ENCODE measurements at regions not wholly inside any gene's neighbourhood (a gene's known extent, or its start where the extent isn't known, plus 50 kb on each side); places are given as distances from the start of the nearest gene placed in this dataset.

- DNase-seq: no peak
These were observed 1337.2 kb upstream of the CELF4 start for GRCh38 chr18:38902796-38903195.

- DNase-seq: no peak
These were observed 1334.8 kb upstream of the CELF4 start for GRCh38 chr18:38900445-38900844.

GRCh38 chr18:38900031-38900430 lies 1334.4 kb upstream of the CELF4 start:
- DNase-seq: no peak

GRCh38 chr18:38899252-38899651 lies 1333.7 kb upstream of the CELF4 start:
- no peak for DNase-seq

- no peak for DNase-seq
These were observed 1332.6 kb upstream of the CELF4 start for GRCh38 chr18:38898167-38898566.

- DNase-seq: no peak
These were observed 1330.0 kb upstream of the CELF4 start for GRCh38 chr18:38895560-38895959.

- no peak for DNase-seq
These were observed 1322.0 kb upstream of the CELF4 start for GRCh38 chr18:38887671-38888020.

- no peak for DNase-seq
These were observed 1321.5 kb upstream of the CELF4 start for GRCh38 chr18:38886861-38887670.

GRCh38 chr18:38886235-38886634 lies 1320.6 kb upstream of the CELF4 start:
- DNase-seq: no peak

- no peak for DNase-seq
These were observed 1318.5 kb upstream of the CELF4 start for GRCh38 chr18:38884050-38884449.

- DNase-seq: no peak
These were observed 1317.5 kb upstream of the CELF4 start for GRCh38 chr18:38883111-38883510.

- DNase-seq: no peak
These were observed 1314.3 kb upstream of the CELF4 start for GRCh38 chr18:38879871-38880270.

GRCh38 chr18:38872342-38872741 lies 1306.7 kb upstream of the CELF4 start:
- DNase-seq: no peak

- no peak for DNase-seq
These were observed 1303.2 kb upstream of the CELF4 start for GRCh38 chr18:38868757-38869156.

GRCh38 chr18:38867680-38868079 lies 1302.1 kb upstream of the CELF4 start:
- DNase-seq: no peak

- no peak for DNase-seq
These were observed 1285.9 kb upstream of the CELF4 start for GRCh38 chr18:38851526-38851925.

GRCh38 chr18:38847326-38847725 lies 1281.7 kb upstream of the CELF4 start:
- no peak for DNase-seq

GRCh38 chr18:38843291-38843690 lies 1277.7 kb upstream of the CELF4 start:
- no peak for DNase-seq

GRCh38 chr18:38826247-38826646 lies 1260.6 kb upstream of the CELF4 start:
- DNase-seq: no peak

- no peak for DNase-seq
These were observed 1245.6 kb upstream of the CELF4 start for GRCh38 chr18:38811209-38811608.

GRCh38 chr18:38810789-38811188 lies 1245.2 kb upstream of the CELF4 start:
- DNase-seq: no peak

- no peak for DNase-seq
These were observed 1242.3 kb upstream of the CELF4 start for GRCh38 chr18:38807915-38808314.

- no peak for DNase-seq
These were observed 1239.7 kb upstream of the CELF4 start for GRCh38 chr18:38805256-38805655.

GRCh38 chr18:38801640-38802039 lies 1236.0 kb upstream of the CELF4 start:
- no peak for DNase-seq

- no peak for DNase-seq
These were observed 1231.2 kb upstream of the CELF4 start for GRCh38 chr18:38796762-38797161.
